ENCODE measurements at regions not wholly inside any gene's neighbourhood (a gene's known extent, or its start where the extent isn't known, plus 50 kb on each side); places are given as distances from the start of the nearest gene placed in this dataset.
"Not testable (repeated sequence)": the region's sequence is repeated elsewhere in the genome, so short reads cannot be mapped to it uniquely, and the experiment has no call there.

DNA sequence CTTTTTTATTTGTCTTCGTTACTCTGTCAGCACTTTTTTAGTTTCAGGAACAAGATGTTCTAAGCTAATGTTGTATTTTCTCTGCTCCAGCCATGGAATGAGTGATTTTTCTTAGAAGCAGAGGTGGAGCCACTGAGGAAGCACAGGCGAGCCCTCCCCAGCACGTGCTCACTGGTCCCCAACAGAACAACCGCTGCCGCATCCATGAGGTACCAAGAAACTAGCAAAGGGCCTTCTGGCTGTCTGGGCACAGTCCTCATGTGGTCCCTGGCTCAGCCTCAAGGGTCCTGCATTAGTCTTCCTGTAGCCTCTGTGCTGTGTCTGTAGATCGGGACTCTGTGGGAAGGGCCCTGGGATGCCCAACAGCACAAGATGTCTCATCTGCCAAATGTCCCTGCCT, 838.5 kb downstream of the FOXD4L6 start:
- TF ChIP-seq, protein P1, sequence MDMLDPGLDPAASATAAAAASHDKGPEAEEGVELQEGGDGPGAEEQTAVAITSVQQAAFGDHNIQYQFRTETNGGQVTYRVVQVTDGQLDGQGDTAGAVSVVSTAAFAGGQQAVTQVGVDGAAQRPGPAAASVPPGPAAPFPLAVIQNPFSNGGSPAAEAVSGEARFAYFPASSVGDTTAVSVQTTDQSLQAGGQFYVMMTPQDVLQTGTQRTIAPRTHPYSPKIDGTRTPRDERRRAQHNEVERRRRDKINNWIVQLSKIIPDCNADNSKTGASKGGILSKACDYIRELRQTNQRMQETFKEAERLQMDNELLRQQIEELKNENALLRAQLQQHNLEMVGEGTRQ (IDR thresholded peaks at IDR 0.05; ENCODE audit: borderline replicate concordance, low read depth, low read length), result not testable (repeated sequence)
- TF ChIP-seq GATAD2B (conservative IDR thresholded peaks at IDR 0.05; ENCODE audit: low read depth); BHLHE40 (IDR thresholded peaks at IDR 0.05; ENCODE audit: borderline replicate concordance in 1 of 2, low read depth in 2 of 2, low read length in 1 of 2); KDM1A (IDR thresholded peaks at IDR 0.05; ENCODE audit: borderline replicate concordance); HCFC1 (IDR thresholded peaks at IDR 0.05; ENCODE audit: low read length); TBL1XR1 (IDR thresholded peaks at IDR 0.05; ENCODE audit: low read depth, low read length): not testable (repeated sequence)
- TF ChIP-seq, protein P2, sequence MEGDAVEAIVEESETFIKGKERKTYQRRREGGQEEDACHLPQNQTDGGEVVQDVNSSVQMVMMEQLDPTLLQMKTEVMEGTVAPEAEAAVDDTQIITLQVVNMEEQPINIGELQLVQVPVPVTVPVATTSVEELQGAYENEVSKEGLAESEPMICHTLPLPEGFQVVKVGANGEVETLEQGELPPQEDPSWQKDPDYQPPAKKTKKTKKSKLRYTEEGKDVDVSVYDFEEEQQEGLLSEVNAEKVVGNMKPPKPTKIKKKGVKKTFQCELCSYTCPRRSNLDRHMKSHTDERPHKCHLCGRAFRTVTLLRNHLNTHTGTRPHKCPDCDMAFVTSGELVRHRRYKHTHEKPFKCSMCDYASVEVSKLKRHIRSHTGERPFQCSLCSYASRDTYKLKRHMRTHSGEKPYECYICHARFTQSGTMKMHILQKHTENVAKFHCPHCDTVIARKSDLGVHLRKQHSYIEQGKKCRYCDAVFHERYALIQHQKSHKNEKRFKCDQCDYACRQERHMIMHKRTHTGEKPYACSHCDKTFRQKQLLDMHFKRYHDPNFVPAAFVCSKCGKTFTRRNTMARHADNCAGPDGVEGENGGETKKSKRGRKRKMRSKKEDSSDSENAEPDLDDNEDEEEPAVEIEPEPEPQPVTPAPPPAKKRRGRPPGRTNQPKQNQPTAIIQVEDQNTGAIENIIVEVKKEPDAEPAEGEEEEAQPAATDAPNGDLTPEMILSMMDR (IDR thresholded peaks at IDR 0.05 in 2 of 3, conservative IDR thresholded peaks at IDR 0.05 in 1 of 3; ENCODE audit: control insufficient read depth in 2 of 3, extremely low read depth in 1 of 3, insufficient read depth in 1 of 3, low read depth in 3 of 3, low read length in 3 of 3), result not testable (repeated sequence)
- TF ChIP-seq, protein P3, sequence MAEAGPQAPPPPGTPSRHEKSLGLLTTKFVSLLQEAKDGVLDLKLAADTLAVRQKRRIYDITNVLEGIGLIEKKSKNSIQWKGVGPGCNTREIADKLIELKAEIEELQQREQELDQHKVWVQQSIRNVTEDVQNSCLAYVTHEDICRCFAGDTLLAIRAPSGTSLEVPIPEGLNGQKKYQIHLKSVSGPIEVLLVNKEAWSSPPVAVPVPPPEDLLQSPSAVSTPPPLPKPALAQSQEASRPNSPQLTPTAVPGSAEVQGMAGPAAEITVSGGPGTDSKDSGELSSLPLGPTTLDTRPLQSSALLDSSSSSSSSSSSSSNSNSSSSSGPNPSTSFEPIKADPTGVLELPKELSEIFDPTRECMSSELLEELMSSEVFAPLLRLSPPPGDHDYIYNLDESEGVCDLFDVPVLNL (IDR thresholded peaks at IDR 0.05; ENCODE audit: low read depth, low read length), result not testable (repeated sequence)
- TF ChIP-seq, protein P4, sequence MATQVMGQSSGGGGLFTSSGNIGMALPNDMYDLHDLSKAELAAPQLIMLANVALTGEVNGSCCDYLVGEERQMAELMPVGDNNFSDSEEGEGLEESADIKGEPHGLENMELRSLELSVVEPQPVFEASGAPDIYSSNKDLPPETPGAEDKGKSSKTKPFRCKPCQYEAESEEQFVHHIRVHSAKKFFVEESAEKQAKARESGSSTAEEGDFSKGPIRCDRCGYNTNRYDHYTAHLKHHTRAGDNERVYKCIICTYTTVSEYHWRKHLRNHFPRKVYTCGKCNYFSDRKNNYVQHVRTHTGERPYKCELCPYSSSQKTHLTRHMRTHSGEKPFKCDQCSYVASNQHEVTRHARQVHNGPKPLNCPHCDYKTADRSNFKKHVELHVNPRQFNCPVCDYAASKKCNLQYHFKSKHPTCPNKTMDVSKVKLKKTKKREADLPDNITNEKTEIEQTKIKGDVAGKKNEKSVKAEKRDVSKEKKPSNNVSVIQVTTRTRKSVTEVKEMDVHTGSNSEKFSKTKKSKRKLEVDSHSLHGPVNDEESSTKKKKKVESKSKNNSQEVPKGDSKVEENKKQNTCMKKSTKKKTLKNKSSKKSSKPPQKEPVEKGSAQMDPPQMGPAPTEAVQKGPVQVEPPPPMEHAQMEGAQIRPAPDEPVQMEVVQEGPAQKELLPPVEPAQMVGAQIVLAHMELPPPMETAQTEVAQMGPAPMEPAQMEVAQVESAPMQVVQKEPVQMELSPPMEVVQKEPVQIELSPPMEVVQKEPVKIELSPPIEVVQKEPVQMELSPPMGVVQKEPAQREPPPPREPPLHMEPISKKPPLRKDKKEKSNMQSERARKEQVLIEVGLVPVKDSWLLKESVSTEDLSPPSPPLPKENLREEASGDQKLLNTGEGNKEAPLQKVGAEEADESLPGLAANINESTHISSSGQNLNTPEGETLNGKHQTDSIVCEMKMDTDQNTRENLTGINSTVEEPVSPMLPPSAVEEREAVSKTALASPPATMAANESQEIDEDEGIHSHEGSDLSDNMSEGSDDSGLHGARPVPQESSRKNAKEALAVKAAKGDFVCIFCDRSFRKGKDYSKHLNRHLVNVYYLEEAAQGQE (IDR thresholded peaks at IDR 0.05; ENCODE audit: low read depth, low read length), result not testable (repeated sequence)
- TF ChIP-seq, protein P5, sequence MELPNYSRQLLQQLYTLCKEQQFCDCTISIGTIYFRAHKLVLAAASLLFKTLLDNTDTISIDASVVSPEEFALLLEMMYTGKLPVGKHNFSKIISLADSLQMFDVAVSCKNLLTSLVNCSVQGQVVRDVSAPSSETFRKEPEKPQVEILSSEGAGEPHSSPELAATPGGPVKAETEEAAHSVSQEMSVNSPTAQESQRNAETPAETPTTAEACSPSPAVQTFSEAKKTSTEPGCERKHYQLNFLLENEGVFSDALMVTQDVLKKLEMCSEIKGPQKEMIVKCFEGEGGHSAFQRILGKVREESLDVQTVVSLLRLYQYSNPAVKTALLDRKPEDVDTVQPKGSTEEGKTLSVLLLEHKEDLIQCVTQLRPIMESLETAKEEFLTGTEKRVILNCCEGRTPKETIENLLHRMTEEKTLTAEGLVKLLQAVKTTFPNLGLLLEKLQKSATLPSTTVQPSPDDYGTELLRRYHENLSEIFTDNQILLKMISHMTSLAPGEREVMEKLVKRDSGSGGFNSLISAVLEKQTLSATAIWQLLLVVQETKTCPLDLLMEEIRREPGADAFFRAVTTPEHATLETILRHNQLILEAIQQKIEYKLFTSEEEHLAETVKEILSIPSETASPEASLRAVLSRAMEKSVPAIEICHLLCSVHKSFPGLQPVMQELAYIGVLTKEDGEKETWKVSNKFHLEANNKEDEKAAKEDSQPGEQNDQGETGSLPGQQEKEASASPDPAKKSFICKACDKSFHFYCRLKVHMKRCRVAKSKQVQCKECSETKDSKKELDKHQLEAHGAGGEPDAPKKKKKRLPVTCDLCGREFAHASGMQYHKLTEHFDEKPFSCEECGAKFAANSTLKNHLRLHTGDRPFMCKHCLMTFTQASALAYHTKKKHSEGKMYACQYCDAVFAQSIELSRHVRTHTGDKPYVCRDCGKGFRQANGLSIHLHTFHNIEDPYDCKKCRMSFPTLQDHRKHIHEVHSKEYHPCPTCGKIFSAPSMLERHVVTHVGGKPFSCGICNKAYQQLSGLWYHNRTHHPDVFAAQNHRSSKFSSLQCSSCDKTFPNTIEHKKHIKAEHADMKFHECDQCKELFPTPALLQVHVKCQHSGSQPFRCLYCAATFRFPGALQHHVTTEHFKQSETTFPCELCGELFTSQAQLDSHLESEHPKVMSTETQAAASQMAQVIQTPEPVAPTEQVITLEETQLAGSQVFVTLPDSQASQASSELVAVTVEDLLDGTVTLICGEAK (IDR thresholded peaks at IDR 0.05; ENCODE audit: borderline replicate concordance), result not testable (repeated sequence)
